Loucy (cell line): ENCODE measurements at regions not wholly inside any gene's neighbourhood (a gene's known extent, or its start where the extent isn't known, plus 50 kb on each side); places are given as distances from the start of the nearest gene placed in this dataset.

ENCODE experiments used
- EZH2phosphoT487 ChIP-seq: fragments of 200-600 bp; IDR thresholded peaks from 2 replicates; pipeline ENCODE4 v1.6.1; 2018; ENCODE audit warnings: antibody characterized with exemption, mild to moderate bottlenecking, moderate library complexity, borderline replicate concordance
- TF ChIP-seq, protein P1 (sequence below): fragments of 200-600 bp; sonication (generic); conservative IDR thresholded peaks from 2 replicates; pipeline ENCODE4 v1.5.1; 2014; ENCODE audit warnings: mild to moderate bottlenecking, antibody characterized with exemption, low read length

DNA sequence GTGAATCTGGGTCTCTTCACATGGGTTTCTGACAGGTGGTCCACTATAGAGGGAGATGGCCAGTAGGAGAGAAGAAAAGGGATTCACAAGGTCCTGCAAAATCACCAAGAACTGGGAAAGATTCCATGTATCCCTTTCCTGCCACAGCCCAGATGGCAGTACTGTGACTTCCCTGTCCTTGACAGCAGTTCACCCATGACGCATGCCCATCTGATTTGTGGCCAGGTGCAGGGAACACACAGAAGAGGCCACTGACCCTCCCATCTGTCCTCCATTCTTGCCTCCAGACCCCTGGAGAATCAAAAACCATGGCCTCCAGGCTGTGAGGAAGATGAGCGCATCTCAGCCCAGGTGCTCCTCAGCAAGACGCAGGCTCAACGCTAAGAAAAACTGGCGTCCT lies 183.1 kb upstream of the RREB1 start:
- TF ChIP-seq, protein P1, sequence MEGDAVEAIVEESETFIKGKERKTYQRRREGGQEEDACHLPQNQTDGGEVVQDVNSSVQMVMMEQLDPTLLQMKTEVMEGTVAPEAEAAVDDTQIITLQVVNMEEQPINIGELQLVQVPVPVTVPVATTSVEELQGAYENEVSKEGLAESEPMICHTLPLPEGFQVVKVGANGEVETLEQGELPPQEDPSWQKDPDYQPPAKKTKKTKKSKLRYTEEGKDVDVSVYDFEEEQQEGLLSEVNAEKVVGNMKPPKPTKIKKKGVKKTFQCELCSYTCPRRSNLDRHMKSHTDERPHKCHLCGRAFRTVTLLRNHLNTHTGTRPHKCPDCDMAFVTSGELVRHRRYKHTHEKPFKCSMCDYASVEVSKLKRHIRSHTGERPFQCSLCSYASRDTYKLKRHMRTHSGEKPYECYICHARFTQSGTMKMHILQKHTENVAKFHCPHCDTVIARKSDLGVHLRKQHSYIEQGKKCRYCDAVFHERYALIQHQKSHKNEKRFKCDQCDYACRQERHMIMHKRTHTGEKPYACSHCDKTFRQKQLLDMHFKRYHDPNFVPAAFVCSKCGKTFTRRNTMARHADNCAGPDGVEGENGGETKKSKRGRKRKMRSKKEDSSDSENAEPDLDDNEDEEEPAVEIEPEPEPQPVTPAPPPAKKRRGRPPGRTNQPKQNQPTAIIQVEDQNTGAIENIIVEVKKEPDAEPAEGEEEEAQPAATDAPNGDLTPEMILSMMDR: no peak
- TF ChIP-seq EZH2phosphoT487: no peak
